T-helper 1 cell treated with Interleukin-12 subunit alpha and Interleukin-12 subunit beta and Interleukin-4 antibody, amounts not matched to agents 30 ng/mL and 1 ng/mL, for 36 hours (primary cell): ENCODE measurements at regions not wholly inside any gene's neighbourhood (a gene's known extent, or its start where the extent isn't known, plus 50 kb on each side); places are given as distances from the start of the nearest gene placed in this dataset.

ENCODE experiments used
- intact Hi-C: fragments of 100-400 bp; cut with micrococcal nuclease; formaldehyde crosslinking; loops from one replicate; pipeline ENCODE4 v1.15.1; 2024

DNA sequence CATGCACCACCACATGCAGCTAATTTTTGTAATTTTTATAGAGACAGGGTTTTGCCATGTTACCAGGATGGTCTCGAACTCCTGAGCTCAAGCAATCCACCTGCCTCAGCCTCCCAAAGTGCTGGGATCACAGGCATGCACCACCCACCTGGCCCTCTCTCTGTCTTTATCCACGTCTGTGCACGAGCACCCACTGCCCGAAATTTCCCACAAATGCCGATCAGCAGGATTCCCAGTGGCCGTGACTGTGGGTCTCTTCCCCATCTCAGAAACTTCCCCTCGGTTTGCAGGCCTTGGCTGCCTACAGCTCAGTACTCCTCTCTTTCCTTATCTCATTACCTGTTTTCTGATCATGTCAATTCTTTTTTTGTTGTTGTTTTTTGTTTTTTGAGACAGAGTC lies 217.3 kb downstream of the TTC32 start:
- intact Hi-C loops = no loop called here

DNA sequence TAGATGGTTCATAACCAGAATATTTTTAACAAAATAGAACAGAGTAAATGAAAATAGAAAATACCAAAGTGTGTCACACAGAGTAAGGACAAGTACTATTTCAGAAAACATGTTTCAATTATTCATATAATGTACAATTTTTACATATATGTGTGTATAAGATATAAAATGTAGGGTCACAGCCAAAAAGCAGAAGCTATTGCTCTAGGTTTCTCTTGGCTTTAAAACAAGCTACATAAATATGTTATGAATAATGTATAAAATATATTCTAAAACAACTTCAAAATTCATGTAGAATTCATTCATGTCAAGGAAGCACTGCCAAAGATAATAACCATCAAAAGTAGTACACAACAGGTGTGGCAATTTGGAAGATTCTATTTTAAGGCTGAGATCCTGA lies 218.2 kb downstream of the TTC32 start:
- intact Hi-C loops = no loop called here

DNA sequence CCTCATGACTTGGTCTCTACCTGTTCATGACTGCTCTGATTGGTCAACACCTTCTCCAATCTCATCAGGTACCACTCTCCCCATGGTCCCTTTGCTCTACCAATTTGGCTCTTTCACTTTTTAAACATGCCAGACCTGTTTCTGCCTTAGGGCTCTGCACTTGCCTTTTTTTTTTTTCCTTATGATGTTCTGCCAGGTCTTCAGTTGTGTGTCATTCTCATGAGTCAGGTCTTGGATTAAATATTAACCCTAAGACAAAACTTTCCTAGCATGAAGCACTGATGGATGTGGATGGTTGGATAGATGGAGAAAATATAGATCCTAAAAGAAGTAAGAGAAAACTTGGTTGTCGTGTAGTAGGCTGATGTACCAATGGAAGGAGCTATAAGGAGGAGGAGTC lies 219.3 kb downstream of the TTC32 start:
- intact Hi-C loops = no loop called here

DNA sequence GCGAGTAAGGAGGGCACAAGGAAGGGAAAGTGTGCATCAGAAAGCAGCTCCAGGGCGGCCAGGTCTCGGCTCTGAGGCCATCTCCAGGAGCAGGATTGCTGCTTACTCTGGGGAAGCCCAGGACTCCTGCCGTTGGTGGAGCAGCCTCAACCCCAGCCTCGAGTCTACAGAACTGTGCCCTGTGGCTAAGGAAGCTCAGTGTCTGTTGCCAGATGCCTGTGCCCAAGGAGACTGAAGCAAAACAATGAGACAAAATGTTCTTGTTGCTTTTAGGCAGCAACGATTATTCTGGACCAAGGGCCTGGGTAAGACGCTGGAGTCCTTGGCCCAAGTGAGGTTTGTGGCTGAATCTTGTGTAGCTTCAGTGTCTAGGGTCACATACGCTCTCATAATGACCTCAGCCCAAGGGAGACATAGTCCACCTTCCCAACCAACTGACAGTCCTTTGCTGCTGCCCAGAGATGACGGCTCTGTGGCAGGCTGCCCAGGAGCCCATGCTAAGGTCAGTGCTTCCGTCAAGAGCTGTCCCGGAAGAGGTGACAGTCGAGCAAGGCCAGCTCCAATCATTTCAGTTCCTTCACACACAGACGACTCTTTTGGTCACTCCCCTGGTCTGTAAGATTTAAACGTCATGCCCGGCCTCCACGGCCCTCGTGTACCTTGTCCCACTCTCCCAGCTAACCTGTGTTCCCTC lies 223.8 kb downstream of the TTC32 start:
- intact Hi-C loops = no loop called here

DNA sequence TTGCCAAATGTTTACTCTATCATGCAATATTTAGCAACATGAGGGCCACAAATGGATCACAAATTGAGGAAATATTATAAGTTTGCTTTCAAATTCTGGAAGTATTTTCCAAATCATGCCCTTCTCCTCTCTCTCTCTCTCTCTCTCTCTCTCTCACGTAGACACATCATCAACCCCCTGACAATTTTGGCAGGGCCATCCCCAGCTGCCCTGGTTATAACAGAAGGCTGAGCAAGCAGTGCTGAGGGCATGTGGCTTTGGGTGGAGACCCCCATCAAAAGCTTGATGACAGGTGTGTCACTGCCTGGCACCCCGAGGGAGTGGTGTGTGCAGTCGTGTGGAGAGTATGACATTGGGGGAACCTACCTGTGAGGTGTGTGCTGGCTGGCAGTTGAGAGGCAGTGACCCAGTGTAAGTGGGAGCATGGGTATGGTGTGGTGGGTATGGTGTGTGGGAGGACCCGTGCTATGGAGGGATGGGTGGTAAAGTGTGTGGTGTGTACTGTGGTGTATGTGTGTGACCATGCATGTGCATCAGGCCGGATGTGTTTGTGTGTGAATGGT lies 224.5 kb downstream of the TTC32 start:
- intact Hi-C loops = no loop called here

DNA sequence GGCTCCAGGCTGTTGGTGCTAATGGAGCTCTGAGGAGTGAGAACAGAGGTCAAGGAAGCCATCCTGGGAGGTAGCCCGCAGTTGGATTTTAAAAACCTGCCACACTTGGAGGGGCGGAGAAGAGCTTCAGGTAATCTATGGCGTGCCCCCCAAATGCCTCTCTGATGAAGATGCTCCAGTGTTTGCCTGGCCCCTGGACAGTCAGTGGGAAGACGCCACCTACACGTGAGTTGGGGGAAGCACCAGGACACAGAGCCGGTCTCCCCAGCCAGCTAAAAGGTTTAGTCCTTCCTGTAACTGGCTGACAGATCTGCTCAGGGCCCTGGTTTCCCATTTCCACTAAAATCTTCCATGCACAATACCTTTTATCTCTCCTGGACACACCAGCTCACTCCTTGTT lies 225.0 kb downstream of the TTC32 start:
- intact Hi-C loops = no loop called here

DNA sequence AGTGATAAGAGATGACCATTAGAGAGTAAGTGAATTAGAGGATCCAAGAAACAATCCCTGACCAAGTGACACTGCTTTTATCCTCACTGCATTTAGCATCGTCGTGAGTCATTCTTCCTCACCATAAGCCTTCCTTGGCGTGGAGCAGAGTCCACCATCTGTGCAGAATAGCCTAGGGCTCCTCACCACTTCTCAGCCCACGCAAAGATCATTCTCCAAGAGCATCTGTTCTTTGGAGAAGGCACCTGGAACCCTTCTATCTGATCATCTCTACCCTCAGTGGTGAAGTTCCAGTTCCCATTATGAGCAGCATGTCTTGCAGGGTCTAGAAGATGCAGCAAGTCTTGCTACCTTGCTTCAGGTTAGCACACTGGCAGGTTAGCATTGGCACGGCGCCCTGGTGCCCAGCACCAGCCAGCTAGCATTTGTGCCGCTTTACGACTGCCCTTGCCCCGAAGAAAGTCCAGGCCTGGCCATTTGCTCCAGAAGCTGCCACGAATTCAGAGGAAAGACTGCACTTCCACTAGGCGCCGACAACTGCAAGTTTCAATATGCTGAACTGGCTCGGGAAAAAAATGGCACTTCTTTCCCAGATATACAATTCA lies 225.8 kb downstream of the TTC32 start:
- intact Hi-C loops = no loop called here

DNA sequence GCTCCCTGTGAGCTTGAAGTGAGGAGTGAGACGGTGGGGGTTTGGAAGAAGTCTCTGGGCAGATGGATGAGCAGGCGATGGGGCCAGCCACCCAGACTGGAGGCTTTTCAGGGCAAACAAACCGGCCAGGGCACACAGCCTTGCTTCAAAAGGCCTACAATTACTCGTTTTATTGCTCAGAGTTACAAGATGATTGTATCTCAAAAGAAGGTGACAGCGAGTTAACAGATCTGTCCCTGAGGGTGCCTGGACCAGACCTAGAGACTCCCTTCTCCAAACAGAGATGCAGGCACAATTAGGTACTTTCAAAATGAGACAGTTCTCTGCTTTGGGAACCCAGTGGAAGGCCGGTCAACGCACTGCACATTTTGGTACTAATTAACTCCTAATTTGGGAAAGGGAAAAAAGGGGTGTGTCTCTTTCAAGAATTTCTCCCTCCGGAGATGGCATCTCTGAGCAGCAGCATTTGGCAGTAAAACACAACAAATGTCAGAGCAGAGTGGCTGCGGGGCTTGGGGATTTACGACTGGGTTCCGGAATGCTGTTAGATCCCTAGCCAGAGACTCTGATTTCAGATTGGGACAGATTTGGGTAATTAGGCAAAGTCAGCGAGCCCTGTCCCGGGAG lies 226.7 kb downstream of the TTC32 start:
- intact Hi-C loops = no loop called here

DNA sequence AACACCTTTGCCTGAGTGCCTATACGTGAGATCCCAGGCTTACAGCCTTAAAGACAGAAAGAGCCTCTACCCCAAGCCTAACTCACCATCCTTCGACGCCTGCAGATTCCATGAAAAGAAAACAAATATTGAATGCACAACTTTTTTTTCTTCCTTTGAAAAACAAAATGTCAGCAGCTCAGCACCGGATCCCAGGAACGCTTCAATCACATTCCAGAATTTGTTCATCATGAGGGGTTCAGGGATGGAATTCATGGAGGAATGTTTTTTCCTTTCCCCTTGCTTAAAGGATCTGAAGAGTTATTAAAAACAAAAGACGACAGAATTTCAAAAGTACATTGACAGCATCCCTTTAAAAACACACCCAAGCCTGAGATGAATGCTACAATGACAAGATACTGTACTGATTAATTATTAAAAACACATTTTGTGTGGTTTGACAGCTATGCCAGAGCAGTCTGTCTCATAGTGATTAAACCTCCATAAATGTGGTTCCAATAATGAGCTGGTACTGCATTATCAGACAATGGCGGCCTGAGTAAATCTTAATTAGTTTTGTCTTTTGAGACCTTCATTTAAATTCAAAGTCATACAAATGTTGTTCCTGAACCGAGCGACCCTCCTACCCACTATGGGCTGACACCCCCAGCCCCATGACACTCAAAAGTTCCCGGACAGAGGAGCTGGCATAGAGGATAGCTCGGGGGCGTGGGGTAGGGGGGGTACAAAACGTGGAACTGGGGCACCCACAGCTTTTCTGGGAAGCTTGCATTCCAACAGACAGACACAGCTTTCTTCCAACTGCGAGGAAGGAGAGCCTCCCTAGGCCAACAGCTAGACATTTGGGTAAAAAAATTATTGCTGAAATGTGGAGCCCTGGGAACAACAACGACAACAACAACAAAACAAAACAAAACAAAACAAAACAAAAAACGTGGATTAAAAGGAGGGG lies 227.5 kb downstream of the TTC32 start:
- intact Hi-C loops = no loop called here

DNA sequence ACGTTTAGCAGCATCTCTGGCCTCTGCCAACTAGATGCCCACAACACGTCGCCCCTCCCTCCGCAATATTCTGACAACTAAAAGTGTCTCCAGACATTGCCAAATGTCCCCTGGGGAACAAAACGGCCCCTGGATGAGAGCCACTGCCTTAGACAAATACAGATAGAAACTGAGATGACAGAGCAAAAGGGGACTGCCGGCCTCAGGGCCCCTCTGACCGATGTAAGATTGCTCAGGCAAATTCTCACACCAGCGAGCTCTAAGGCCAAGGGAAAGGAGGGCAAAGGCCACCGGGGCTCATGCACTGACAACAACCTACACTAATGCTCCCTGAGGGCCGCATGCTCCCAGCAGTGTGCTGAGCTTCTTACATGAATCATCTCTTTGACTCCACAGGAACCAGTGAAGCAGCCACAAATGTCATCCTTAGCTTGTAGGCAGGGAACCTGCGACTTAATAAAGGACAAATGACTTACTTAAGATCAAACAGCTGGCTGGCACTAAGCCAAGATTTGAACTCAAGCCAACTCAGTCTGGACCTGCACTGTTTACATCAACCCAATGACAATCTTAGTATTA lies 228.5 kb downstream of the TTC32 start:
- intact Hi-C loops = no loop called here

DNA sequence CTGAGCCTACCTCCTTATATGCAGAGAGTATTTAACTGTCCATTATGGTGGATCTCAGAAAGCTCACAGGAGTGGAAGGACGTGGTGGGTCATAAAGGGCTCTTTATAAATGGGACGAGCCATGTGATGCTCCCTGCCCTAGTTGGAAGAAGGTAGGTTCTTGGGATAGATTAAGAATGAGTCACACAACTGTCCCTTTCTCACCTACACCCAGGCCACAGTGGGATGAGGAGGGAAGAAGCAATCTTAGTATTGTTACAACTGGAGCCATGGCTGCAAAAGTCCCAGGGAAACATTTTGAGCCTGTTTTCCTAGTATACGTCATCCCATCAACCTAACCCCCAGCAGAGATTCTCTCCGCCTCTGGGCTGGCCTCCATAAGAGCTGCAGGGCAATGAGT lies 229.9 kb downstream of the TTC32 start:
- intact Hi-C loops = no loop called here

DNA sequence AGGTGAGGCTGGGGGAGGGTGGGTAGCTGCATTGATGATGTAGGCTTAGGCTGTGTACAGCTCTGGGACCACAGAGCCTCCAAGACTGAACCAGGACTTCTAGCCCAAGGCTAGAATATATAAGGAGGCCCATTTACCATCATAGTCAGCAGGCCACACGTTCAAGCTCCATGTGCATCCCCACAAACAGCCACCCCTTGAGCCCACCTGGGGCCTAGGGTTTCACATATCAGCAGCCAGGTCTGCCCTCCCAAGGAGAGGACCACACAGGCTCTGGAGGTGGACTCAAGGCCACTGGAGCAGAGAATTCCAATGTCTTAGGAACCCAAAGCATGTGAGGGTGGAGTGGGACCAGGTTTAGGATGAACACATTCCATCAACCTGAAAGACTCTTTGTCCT lies 230.5 kb downstream of the TTC32 start:
- intact Hi-C loops = no loop called here

DNA sequence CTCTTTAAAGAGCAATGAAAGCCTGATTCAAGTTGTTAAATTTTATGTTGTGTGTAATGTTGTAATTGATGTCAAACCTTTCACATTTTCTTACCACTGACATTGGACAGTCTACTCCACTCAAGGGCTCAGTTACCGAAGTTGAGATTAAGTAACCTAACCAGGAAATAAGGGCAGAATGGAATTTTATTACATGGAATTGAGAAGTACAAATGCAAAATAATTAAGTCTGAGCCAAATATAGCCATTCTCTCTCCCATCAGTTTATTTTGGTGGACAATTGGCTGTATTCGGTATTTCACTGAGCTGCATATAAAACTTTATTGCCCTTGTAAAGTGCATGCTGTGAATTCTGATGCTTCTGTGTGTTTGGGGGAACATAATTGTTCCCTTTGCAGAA lies 231.5 kb downstream of the TTC32 start:
- intact Hi-C loops = no loop called here

DNA sequence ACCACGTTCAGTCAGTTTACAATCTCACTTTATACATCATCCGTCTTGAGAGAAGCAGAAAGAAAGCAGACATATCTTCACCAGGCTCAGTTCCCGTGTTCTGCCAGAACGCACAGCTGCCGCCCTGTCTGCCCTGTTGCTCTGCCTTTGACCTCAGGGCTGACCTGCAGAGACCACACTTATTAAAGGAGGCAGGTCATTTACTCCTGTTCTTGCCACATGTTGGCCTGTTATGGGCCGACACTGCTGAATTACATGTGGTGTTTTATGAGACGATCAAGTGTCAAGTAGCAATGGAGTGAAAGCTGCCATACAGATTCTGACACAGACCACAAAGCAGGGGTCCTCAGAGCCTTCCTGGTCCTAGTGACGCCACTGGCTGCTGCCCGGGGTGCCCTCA lies 232.2 kb downstream of the TTC32 start:
- intact Hi-C loops = no loop called here

DNA sequence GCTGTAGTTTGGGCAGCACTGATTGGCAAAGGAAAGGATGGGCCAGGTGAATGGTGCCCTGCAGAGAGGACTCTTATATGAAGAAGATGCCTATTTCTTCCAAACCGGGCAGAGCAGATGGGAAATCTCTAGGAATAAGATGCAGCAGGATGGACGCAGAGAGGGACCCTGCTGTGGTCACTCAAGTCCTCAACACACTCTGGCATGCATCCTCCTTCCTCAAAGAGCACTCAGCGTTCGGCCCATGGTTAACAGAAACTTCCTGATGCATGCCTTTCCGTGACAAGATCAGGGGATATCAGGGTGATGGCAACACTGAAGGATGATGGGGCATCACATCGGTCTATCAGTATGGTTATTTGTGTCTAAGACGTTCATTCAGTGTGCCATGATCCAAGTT lies 232.7 kb downstream of the TTC32 start:
- intact Hi-C loops = no loop called here

DNA sequence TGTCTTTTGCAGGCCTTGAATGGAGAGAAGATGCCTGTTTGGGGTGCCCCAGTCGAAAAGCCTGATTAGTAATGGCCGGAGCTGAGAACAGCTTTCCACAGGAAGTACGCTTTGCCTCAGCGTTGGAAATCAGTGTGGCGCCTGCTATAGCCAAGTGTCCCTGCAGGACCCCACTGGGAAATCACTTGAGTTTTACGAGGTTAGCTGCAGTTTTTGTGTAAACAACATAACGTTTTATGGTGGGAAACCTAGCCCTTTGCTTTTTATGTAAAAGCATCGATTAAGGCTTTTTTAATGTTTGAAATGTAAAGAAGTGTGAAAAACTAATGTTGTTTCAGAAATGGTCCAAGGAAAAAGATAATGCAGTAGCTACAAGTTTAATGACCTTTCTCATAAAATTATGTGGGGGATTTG lies 234.2 kb downstream of the TTC32 start:
- intact Hi-C loops = no loop called here

DNA sequence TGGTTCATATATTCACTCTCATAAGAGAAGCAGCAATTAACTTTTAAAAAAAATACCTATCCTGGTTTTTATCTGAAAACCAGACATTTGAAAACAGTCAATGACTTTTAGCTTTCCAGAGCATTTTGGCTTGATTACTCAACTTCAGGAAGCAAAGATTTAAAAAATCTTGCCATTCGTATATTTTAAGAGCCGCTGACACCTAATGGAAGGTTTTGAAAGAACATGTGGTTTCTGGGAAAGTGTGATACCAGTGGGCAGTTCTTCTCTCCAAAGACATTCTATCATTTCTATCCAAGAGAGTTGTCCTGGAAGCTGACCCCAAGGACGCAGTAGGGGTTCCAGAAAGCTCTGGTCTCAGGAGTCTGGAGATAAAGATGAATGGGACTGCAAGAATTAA lies 234.7 kb downstream of the TTC32 start:
- intact Hi-C loops = no loop called here

DNA sequence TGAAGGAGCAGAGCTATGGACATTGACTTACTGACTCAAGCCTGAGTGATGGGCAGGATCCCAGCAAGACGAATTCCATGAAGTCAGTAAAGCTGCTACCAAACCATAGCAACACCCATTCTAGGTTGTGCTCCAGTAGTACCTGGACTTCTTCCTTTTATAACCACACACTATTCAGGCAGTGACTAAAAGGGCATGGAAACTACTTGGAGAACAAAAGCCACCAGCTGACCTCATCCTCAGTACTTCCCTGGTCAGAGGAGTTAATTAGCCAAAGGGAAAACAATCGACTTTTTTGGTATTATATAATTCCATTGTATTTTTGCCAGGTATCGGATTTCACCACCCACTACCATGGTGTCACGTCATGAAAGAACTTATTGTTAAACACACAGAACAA lies 237.1 kb downstream of the TTC32 start:
- intact Hi-C loops = no loop called here

DNA sequence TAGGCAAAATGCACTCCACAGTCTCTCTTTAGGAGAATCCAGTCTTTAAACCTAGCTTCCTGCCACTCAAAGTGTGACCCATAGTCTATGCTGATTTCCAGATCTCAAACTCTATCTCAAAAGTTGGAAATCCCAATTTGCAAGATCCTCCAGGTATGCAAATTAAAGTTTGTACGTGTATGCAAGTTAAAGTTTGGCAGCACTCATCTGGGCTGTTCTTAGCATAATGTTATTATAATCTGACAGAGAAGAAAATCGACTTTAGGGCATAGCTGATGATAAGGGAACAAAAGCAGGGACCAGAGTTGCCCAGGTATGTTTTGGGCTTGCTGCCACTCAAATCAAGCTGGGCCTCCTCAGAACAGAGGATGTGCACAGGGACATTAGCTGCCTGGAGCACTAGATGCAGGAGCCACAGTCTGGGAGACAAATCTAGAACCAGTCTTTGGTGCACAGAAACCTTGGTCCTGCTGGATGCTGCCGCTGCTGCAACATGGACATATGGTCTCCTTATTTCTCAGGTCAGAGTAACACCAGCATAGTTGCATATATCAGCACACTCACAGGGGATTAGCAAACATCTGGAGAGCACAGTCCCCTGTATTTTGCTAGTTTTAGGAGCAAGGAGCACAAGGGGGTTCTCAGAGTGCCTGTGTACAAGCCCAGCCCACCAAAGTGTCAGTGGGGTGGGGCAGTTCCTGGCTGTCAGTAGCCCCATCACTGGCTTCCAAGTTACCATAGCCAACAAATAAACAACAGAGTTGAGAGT lies 242.6 kb downstream of the TTC32 start:
- intact Hi-C loops = no loop called here

DNA sequence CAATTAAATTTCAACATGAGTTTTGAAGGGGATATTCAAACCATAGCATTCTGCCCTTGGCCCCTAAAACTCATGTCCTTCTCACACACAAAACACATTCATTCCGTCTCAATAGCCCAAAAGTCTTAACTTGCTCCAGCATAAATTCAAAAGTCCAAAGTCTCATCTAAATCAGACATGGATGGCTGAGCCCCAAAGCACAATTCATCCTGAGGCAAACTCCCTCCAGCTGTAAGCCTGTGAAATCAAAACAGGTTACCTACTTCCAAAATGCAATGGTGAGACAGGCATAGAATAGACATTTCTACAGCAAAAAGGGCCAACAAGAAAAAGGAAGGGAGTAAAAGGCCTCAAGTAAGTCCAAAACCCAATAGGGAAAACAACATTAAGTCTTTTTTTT lies 245.8 kb downstream of the TTC32 start:
- intact Hi-C loops = no loop called here
